ENCODE measurements at regions not wholly inside any gene's neighbourhood (a gene's known extent, or its start where the extent isn't known, plus 50 kb on each side); places are given as distances from the start of the nearest gene placed in this dataset.
"Not testable (repeated sequence)": the region's sequence is repeated elsewhere in the genome, so short reads cannot be mapped to it uniquely, and the experiment has no call there.

DNA sequence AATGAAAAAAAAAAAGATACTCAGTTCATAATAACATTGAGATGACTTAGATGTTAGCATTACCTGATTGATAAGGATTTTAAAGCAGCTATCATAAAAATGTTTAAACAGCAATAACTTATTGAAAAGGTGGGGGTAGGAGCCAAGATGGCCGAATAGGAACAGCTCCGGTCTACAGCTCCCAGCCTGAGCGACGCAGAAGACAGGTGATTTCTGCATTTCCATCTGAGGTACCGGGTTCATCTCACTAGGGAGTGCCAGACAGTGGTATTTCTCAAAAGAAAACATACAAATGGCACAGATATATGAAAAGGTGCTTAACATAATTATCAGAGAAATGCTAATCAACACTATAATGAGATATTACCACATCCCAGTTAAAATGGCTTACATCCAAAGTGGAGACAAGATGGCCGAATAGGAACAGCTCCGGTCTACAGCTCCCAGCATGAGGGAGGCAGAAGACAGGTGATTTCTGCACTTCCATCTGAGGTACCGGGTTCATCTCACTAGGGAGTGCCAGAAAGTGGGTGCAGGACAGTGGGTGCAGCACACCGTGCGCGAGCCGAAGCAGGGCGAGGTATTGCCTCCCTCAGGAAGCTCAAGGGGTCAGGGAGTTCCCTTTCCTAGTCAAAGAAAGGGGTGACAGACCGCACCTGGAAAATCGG lies 66.5 kb upstream of the FGF13 start:
- not testable (repeated sequence) for TF ChIP-seq SP4 (IDR thresholded peaks at IDR 0.05; ENCODE audit: low read length); CREB1 (IDR thresholded peaks at IDR 0.05); BCL11A (IDR thresholded peaks at IDR 0.05; ENCODE audit: low read depth in 2 of 2, low read length in 2 of 2)
